PC-9 (cell line): ENCODE measurements at regions not wholly inside any gene's neighbourhood (a gene's known extent, or its start where the extent isn't known, plus 50 kb on each side); places are given as distances from the start of the nearest gene placed in this dataset.

Experiments
- BruUV-seq: library from RNA; stranded (reverse); fragments of 400-500 nt; replicated peaks from 2 replicates; lab custom pipeline; 2021; lab: Mats Ljungman, UMichigan
- CTCF ChIA-PET: fragments of 300-600 bp; sonication (Branson Sonifier 250); formaldehyde crosslinking; loops from one replicate; lab custom pipeline; 2022; ENCODE audit warnings: antibody characterized with exemption; lab: Charles Lee
- POLR2A ChIA-PET: fragments of 300-600 bp; sonication (Branson Sonifier 250); formaldehyde crosslinking; loops from one replicate; lab custom pipeline; 2022; ENCODE audit warnings: antibody characterized with exemption; ENCODE audit not compliant: unreplicated experiment; lab: Charles Lee
- DNase-seq, 2 experiments: peaks; one replicate each; pipeline versions ENCODE4 v3.0.0 to v3.0.0-alpha.2; 2015 to 2022; ENCODE audit warnings: mixed read lengths in 1 of 2
- H2AFZ ChIP-seq: fragments of 200-600 bp; sonication (generic); 2 replicates; pipeline ENCODE4 v1.8.1; 2017; ENCODE audit warnings: antibody characterized with exemption
- H3F3A ChIP-seq: fragments of 200-600 bp; sonication (generic); 2 replicates; pipeline ENCODE4 v1.8.1; 2017; ENCODE audit warnings: antibody characterized with exemption, mild to moderate bottlenecking, low read depth; ENCODE audit not compliant: insufficient read depth
- H3K27ac ChIP-seq: fragments of 200-600 bp; sonication (generic); 2 replicates; pipeline ENCODE4 v1.6.1; 2016; ENCODE audit warnings: mixed run types
- H3K27me3 ChIP-seq: fragments of 200-600 bp; sonication (generic); 2 replicates; pipeline ENCODE4 v1.6.1; 2016; ENCODE audit warnings: low read depth, mixed run types; ENCODE audit not compliant: insufficient read depth
- H3K36me3 ChIP-seq: fragments of 200-600 bp; sonication (generic); 2 replicates; pipeline ENCODE4 v1.6.1; 2016; ENCODE audit warnings: low read depth, mixed run types
- H3K4me1 ChIP-seq: fragments of 200-600 bp; sonication (generic); replicated peaks from 2 replicates; pipeline ENCODE4 v1.6.1; 2016; ENCODE audit warnings: mixed run types; ENCODE audit not compliant: insufficient read depth
- H3K4me2 ChIP-seq: fragments of 200-600 bp; sonication (generic); 2 replicates; pipeline ENCODE4 v1.6.1; 2017; ENCODE audit warnings: mixed run types
- H3K4me3 ChIP-seq: fragments of 200-600 bp; sonication (generic); 2 replicates; pipeline ENCODE4 v1.6.1; 2016; ENCODE audit warnings: mixed run types
- H3K79me2 ChIP-seq: fragments of 200-600 bp; sonication (generic); 2 replicates; pipeline ENCODE4 v1.6.1; 2017; ENCODE audit warnings: low read depth, mixed run types
- H3K9me2 ChIP-seq: fragments of 200-600 bp; sonication (generic); 2 replicates; pipeline ENCODE4 v1.8.1; 2017; ENCODE audit warnings: mild to moderate bottlenecking; ENCODE audit not compliant: insufficient read depth
- H3K9me3 ChIP-seq: fragments of 200-600 bp; sonication (generic); 2 replicates; pipeline ENCODE4 v1.8.1; 2016; ENCODE audit warnings: low read depth; ENCODE audit not compliant: insufficient read depth
- H4K20me1 ChIP-seq: fragments of 200-600 bp; sonication (generic); 2 replicates; pipeline ENCODE4 v1.8.1; 2017; ENCODE audit not compliant: insufficient read depth
- CTCF ChIP-seq: fragments of 200-600 bp; sonication (generic); conservative IDR thresholded peaks from 2 replicates; pipeline ENCODE4 v1.6.1; 2017; ENCODE audit warnings: mixed run types, antibody characterized with exemption, mild to moderate bottlenecking, moderate library complexity
- EZH2 ChIP-seq: fragments of 200-600 bp; sonication (generic); IDR thresholded peaks from 2 replicates; pipeline ENCODE4 v1.8.0; 2017; ENCODE audit warnings: antibody characterized with exemption, low read depth
- intact Hi-C: fragments of 100-400 bp; cut with micrococcal nuclease; formaldehyde crosslinking; loops from one replicate; pipeline ENCODE4 v1.10.0; 2022; ENCODE audit not compliant: unreplicated experiment

- H3K79me2 ChIP-seq = no peaks in the 10 kb centered on the region
- CTCF ChIA-PET = no interaction called here
- no peak overlapping the region for H2AFZ ChIP-seq
- intact Hi-C loops = no loop called here
- no peaks in the 10 kb centered on the region for H3K9me2 ChIP-seq
- no peak overlapping the region for H3K4me2 ChIP-seq
- H3K4me3 ChIP-seq = no peak overlapping the region
- no peaks in the 10 kb centered on the region for H3K27me3 ChIP-seq
- H3K9me3 ChIP-seq = no peaks in the 10 kb centered on the region
- DNase-seq = no peak
- POLR2A ChIA-PET = no interaction called here
- H4K20me1 ChIP-seq = no peaks in the 10 kb centered on the region
- no peaks in the 10 kb centered on the region for H3K4me1 ChIP-seq
- no TSS peak for BruUV-seq
- H3K36me3 ChIP-seq = no peaks in the 10 kb centered on the region
- TF ChIP-seq EZH2 (no peak), CTCF (no peak)
- H3F3A ChIP-seq = no peaks in the 10 kb centered on the region
- H3K27ac ChIP-seq = no peak overlapping the region
These were observed 229.7 kb downstream of the NECTIN3 start for GRCh38 chr3:111301238-111301798.

- H3K4me3 ChIP-seq = no peak overlapping the region
- H3K36me3 ChIP-seq = no peaks in the 10 kb centered on the region
- TF ChIP-seq EZH2 (no peak), CTCF (no peak)
- intact Hi-C loops = no loop called here
- H3F3A ChIP-seq = no peaks in the 10 kb centered on the region
- CTCF ChIA-PET = no interaction called here
- no peaks in the 10 kb centered on the region for H3K27me3 ChIP-seq
- H4K20me1 ChIP-seq = no peaks in the 10 kb centered on the region
- POLR2A ChIA-PET = no interaction called here
- H2AFZ ChIP-seq = no peak overlapping the region
- H3K27ac ChIP-seq = no peak overlapping the region
- no peaks in the 10 kb centered on the region for H3K79me2 ChIP-seq
- DNase-seq = no peak
- no peaks in the 10 kb centered on the region for H3K4me1 ChIP-seq
- no peaks in the 10 kb centered on the region for H3K9me2 ChIP-seq
- H3K9me3 ChIP-seq = no peaks in the 10 kb centered on the region
- H3K4me2 ChIP-seq = no peak overlapping the region
- no TSS peak for BruUV-seq
These were observed 230.4 kb downstream of the NECTIN3 start for GRCh38 chr3:111302063-111302462.

GRCh38 chr3:111303760-111304159, 232.1 kb downstream of the NECTIN3 start:
- POLR2A ChIA-PET = no interaction called here
- Histone ChIP-seq H3K36me3 (no peaks in the 10 kb centered on the region), H3K9me3 (no peaks in the 10 kb centered on the region), H3F3A (no peaks in the 10 kb centered on the region), H3K4me1 (no peaks in the 10 kb centered on the region), H3K27ac (no peak overlapping the region), H4K20me1 (no peaks in the 10 kb centered on the region), H3K4me3 (no peak overlapping the region), H3K9me2 (no peaks in the 10 kb centered on the region), H3K79me2 (no peaks in the 10 kb centered on the region), H3K27me3 (no peaks in the 10 kb centered on the region), H3K4me2 (no peak overlapping the region), H2AFZ (no peak overlapping the region)
- no peak for TF ChIP-seq CTCF
- TF ChIP-seq EZH2 = no peak
- DNase-seq = no peak
- intact Hi-C loops = no loop called here
- no TSS peak for BruUV-seq
- CTCF ChIA-PET = no interaction called here
